GM23338 (cell line): ENCODE measurements at regions not wholly inside any gene's neighbourhood (a gene's known extent, or its start where the extent isn't known, plus 50 kb on each side); places are given as distances from the start of the nearest gene placed in this dataset.

Experiments
- ATAC-seq: fragments of 200-7000 bp; cut with Tn5 transposase; 3 replicates; pipeline ENCODE4 v1.9.1; 2020
- DNase-seq: peaks from one replicate; pipeline ENCODE4 v3.0.0-alpha.2; 2015; ENCODE audit warnings: low spot score
- H2AFZ ChIP-seq: fragments of 200-600 bp; sonication (generic); 2 replicates; pipeline ENCODE4 v1.8.0; 2016; ENCODE audit warnings: antibody characterized with exemption, mild to moderate bottlenecking, moderate library complexity
- H3F3A ChIP-seq: fragments of 200-600 bp; sonication (generic); replicated peaks from 2 replicates; pipeline ENCODE4 v1.8.0; 2017; ENCODE audit warnings: antibody characterized with exemption, mixed run types, low read depth
- H3K27ac ChIP-seq: fragments of 200-600 bp; sonication (generic); 2 replicates; pipeline ENCODE4 v1.6.1; 2016; ENCODE audit warnings: low read depth
- H3K27me3 ChIP-seq: fragments of 200-600 bp; sonication (generic); 2 replicates; pipeline ENCODE4 v1.8.0; 2016; ENCODE audit warnings: mild to moderate bottlenecking, mixed run types, moderate library complexity; ENCODE audit not compliant: insufficient read depth
- H3K36me3 ChIP-seq: fragments of 200-600 bp; sonication (generic); 2 replicates; pipeline ENCODE4 v1.8.0; 2016; ENCODE audit warnings: mild to moderate bottlenecking; ENCODE audit not compliant: insufficient read depth
- H3K4me1 ChIP-seq: fragments of 200-600 bp; sonication (generic); 2 replicates; pipeline ENCODE4 v1.8.0; 2016; ENCODE audit warnings: mild to moderate bottlenecking, moderate library complexity; ENCODE audit not compliant: insufficient read depth
- H3K4me2 ChIP-seq: fragments of 200-600 bp; sonication (generic); 2 replicates; pipeline ENCODE4 v1.7.1; 2017; ENCODE audit warnings: mixed run types
- H3K4me3 ChIP-seq: fragments of 200-600 bp; sonication (generic); 2 replicates; pipeline ENCODE4 v1.6.1; 2016; ENCODE audit warnings: mixed run types
- H3K79me2 ChIP-seq: fragments of 200-600 bp; sonication (generic); replicated peaks from 2 replicates; pipeline ENCODE4 v1.8.0; 2017; ENCODE audit warnings: mild to moderate bottlenecking; ENCODE audit not compliant: insufficient read depth
- H3K9me2 ChIP-seq: fragments of 200-600 bp; sonication (generic); 2 replicates; pipeline ENCODE4 v1.8.0; 2017; ENCODE audit not compliant: insufficient read depth
- H4K20me1 ChIP-seq: fragments of 200-600 bp; sonication (generic); replicated peaks from 2 replicates; pipeline ENCODE4 v1.8.0; 2017; ENCODE audit warnings: mild to moderate bottlenecking; ENCODE audit not compliant: insufficient read depth
- H3K27ac Mint-ChIP-seq: 2 replicates; pipeline ENCODE4 v1.8.0; 2020; ENCODE audit warnings: inconsistent platforms, mild to moderate bottlenecking, moderate library complexity, mixed read lengths
- H3K27me3 Mint-ChIP-seq: 3 replicates; pipeline ENCODE4 v1.8.0; 2022; ENCODE audit warnings: low read depth, mild to moderate bottlenecking, moderate library complexity, mixed read lengths, inconsistent platforms; ENCODE audit not compliant: insufficient read depth, poor library complexity
- H3K36me3 Mint-ChIP-seq: 3 replicates; pipeline ENCODE4 v1.8.0; 2021; ENCODE audit warnings: low read depth, mild to moderate bottlenecking, inconsistent platforms, moderate library complexity, mixed read lengths
- H3K4me1 Mint-ChIP-seq: 3 replicates; pipeline ENCODE4 v1.8.0; 2020; ENCODE audit warnings: mild to moderate bottlenecking, inconsistent platforms, mixed read lengths
- H3K4me3 Mint-ChIP-seq: 3 replicates; pipeline ENCODE4 v1.8.0; 2021; ENCODE audit warnings: moderate library complexity, mild to moderate bottlenecking, inconsistent platforms, mixed read lengths
- H3K9me3 Mint-ChIP-seq: 3 replicates; pipeline ENCODE4 v1.8.0; 2020; ENCODE audit warnings: moderate library complexity, mild to moderate bottlenecking, inconsistent platforms, mixed read lengths
- CREB1 ChIP-seq: fragments of 250-450 bp; sonication (Bioruptor Pico); IDR thresholded peaks from 2 replicates; pipeline ENCODE4 v1.5.0; 2020; ENCODE audit warnings: low read depth, mild to moderate bottlenecking, moderate library complexity
- EZH2phosphoT487 ChIP-seq: fragments of 200-600 bp; sonication (generic); IDR thresholded peaks from one replicate; pipeline ENCODE4 v1.8.1; 2018; ENCODE audit warnings: antibody characterized with exemption; ENCODE audit not compliant: unreplicated experiment
- JUNB ChIP-seq: IDR thresholded peaks from one replicate; pipeline ENCODE4 v1.6.1; 2016; ENCODE audit warnings: antibody characterized with exemption; ENCODE audit not compliant: unreplicated experiment
- NANOG ChIP-seq: IDR thresholded peaks from 2 replicates; pipeline ENCODE4 v1.6.1; 2016; ENCODE audit warnings: antibody characterized with exemption, borderline replicate concordance
- POLR2AphosphoS5 ChIP-seq: IDR thresholded peaks from 2 replicates; pipeline ENCODE4 v1.6.1; 2016; ENCODE audit warnings: antibody characterized with exemption, low read depth
- ZNF114 ChIP-seq: fragments of 250-450 bp; sonication (Bioruptor Pico); IDR thresholded peaks from 2 replicates; pipeline ENCODE4 v1.5.0; 2020; ENCODE audit warnings: mild to moderate bottlenecking, moderate library complexity
- ZNF331 ChIP-seq: fragments of 250-450 bp; sonication (Bioruptor Pico); IDR thresholded peaks from 2 replicates; pipeline ENCODE4 v1.5.0; 2020; ENCODE audit warnings: low read depth, mild to moderate bottlenecking, moderate library complexity
- TF ChIP-seq, protein P1 (sequence below): IDR thresholded peaks from 2 replicates; pipeline ENCODE4 v1.6.1; 2016; ENCODE audit warnings: antibody characterized with exemption
- TF ChIP-seq, protein P2 (sequence below), 2 experiments: fragments of 200-600 bp in 1 of 2; sonication (generic) in 1 of 2; conservative IDR thresholded peaks; 2 replicates each; pipeline versions ENCODE4 v1.5.1 to v1.6.1; 2016 to 2017; ENCODE audit warnings: antibody characterized with exemption in 2 of 2, low read depth in 2 of 2, mild to moderate bottlenecking in 2 of 2, moderate library complexity in 1 of 2
- TF ChIP-seq, protein P3 (sequence below): fragments of 250-450 bp; sonication (Bioruptor Pico); IDR thresholded peaks from 2 replicates; pipeline ENCODE4 v1.5.0; 2020; ENCODE audit warnings: mild to moderate bottlenecking, moderate library complexity

DNA sequence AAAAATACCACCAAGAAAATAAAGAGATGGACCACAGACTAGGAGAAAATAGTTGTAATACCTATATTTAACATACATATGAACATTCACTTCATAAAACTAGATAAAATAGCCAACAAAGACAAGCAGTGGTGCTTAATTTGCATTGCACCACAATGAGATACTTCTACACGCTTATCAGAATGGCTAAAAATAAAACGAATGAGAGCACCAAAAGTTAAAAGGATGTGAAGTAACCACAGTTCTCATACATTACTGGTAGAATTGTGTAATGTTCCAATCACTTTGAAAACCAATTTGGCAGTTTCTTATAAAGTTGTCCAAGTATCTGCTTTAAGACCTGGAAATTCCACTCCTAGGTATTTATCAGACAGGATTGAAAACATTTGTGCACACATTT, 198.9 kb upstream of the SGCD start:
- H3K27ac ChIP-seq: no peak overlapping the region
- H3K4me1 ChIP-seq: no peaks in the 10 kb centered on the region
- no peaks in the 10 kb centered on the region for H3K4me1 Mint-ChIP-seq
- no peaks in the 10 kb centered on the region for H3F3A ChIP-seq
- H3K4me3 Mint-ChIP-seq: no peak overlapping the region
- no peak overlapping the region for H2AFZ ChIP-seq
- H3K4me2 ChIP-seq: no peak overlapping the region
- H3K27ac Mint-ChIP-seq: no peak overlapping the region
- no peak for ATAC-seq
- no peaks in the 10 kb centered on the region for H3K36me3 Mint-ChIP-seq
- H3K9me3 Mint-ChIP-seq: no peaks in the 10 kb centered on the region
- no peaks in the 10 kb centered on the region for H3K79me2 ChIP-seq
- no peaks in the 10 kb centered on the region for H3K36me3 ChIP-seq
- no peak for TF ChIP-seq NANOG
- TF ChIP-seq, protein P1, sequence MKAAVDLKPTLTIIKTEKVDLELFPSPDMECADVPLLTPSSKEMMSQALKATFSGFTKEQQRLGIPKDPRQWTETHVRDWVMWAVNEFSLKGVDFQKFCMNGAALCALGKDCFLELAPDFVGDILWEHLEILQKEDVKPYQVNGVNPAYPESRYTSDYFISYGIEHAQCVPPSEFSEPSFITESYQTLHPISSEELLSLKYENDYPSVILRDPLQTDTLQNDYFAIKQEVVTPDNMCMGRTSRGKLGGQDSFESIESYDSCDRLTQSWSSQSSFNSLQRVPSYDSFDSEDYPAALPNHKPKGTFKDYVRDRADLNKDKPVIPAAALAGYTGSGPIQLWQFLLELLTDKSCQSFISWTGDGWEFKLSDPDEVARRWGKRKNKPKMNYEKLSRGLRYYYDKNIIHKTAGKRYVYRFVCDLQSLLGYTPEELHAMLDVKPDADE: no peak
- no peaks in the 10 kb centered on the region for H4K20me1 ChIP-seq
- no peaks in the 10 kb centered on the region for H3K27me3 ChIP-seq
- H3K9me2 ChIP-seq: no peaks in the 10 kb centered on the region
- no peak overlapping the region for H3K4me3 ChIP-seq
- H3K27me3 Mint-ChIP-seq: no peaks in the 10 kb centered on the region
- no peak for DNase-seq

DNA sequence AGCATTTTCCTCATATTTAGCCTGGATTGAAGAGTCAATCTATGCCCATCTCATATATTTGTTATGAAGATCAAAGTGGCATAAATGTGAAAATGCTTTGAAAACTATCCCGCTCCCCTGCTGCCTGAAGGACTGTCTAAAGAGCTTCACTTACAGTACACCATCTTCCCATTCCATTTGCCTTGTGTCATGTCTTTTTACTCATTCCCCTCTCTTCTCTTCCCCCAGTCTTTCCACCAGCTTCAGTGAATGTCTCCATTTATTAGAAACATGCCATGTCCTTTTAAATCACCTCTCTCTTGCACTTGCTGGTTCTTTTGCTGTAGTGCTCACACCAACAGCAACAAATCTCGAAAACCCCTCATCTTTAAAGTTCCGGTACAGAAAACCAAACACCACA, 192.7 kb upstream of the SGCD start:
- Histone ChIP-seq H4K20me1 (no peaks in the 10 kb centered on the region), H3K79me2 (no peaks in the 10 kb centered on the region), H3K4me1 (no peaks in the 10 kb centered on the region), H3K9me2 (no peaks in the 10 kb centered on the region), H3K27ac (no peak overlapping the region), H2AFZ (no peak overlapping the region), H3K27me3 (no peaks in the 10 kb centered on the region), H3F3A (no peaks in the 10 kb centered on the region), H3K4me3 (no peak overlapping the region), H3K4me2 (no peak overlapping the region), H3K36me3 (no peaks in the 10 kb centered on the region)
- Mint-ChIP-seq H3K4me1 (no peaks in the 10 kb centered on the region; the same call in 2 of the 3 replicates), H3K36me3 (no peaks in the 10 kb centered on the region), H3K27ac (no peak overlapping the region), H3K9me3 (no peaks in the 10 kb centered on the region), H3K4me3 (no peak overlapping the region), H3K27me3 (no peaks in the 10 kb centered on the region)
- TF ChIP-seq, protein P1: no peak
- TF ChIP-seq, protein P2, sequence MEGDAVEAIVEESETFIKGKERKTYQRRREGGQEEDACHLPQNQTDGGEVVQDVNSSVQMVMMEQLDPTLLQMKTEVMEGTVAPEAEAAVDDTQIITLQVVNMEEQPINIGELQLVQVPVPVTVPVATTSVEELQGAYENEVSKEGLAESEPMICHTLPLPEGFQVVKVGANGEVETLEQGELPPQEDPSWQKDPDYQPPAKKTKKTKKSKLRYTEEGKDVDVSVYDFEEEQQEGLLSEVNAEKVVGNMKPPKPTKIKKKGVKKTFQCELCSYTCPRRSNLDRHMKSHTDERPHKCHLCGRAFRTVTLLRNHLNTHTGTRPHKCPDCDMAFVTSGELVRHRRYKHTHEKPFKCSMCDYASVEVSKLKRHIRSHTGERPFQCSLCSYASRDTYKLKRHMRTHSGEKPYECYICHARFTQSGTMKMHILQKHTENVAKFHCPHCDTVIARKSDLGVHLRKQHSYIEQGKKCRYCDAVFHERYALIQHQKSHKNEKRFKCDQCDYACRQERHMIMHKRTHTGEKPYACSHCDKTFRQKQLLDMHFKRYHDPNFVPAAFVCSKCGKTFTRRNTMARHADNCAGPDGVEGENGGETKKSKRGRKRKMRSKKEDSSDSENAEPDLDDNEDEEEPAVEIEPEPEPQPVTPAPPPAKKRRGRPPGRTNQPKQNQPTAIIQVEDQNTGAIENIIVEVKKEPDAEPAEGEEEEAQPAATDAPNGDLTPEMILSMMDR (conservative IDR thresholded peaks at IDR 0.05; ENCODE audit: low read depth in 2 of 2): no peak
- TF ChIP-seq ZNF331 (no peak), ZNF114 (no peak), POLR2AphosphoS5 (no peak), JUNB (no peak), NANOG (no peak), EZH2phosphoT487 (no peak), CREB1 (no peak)
- TF ChIP-seq, protein P3, sequence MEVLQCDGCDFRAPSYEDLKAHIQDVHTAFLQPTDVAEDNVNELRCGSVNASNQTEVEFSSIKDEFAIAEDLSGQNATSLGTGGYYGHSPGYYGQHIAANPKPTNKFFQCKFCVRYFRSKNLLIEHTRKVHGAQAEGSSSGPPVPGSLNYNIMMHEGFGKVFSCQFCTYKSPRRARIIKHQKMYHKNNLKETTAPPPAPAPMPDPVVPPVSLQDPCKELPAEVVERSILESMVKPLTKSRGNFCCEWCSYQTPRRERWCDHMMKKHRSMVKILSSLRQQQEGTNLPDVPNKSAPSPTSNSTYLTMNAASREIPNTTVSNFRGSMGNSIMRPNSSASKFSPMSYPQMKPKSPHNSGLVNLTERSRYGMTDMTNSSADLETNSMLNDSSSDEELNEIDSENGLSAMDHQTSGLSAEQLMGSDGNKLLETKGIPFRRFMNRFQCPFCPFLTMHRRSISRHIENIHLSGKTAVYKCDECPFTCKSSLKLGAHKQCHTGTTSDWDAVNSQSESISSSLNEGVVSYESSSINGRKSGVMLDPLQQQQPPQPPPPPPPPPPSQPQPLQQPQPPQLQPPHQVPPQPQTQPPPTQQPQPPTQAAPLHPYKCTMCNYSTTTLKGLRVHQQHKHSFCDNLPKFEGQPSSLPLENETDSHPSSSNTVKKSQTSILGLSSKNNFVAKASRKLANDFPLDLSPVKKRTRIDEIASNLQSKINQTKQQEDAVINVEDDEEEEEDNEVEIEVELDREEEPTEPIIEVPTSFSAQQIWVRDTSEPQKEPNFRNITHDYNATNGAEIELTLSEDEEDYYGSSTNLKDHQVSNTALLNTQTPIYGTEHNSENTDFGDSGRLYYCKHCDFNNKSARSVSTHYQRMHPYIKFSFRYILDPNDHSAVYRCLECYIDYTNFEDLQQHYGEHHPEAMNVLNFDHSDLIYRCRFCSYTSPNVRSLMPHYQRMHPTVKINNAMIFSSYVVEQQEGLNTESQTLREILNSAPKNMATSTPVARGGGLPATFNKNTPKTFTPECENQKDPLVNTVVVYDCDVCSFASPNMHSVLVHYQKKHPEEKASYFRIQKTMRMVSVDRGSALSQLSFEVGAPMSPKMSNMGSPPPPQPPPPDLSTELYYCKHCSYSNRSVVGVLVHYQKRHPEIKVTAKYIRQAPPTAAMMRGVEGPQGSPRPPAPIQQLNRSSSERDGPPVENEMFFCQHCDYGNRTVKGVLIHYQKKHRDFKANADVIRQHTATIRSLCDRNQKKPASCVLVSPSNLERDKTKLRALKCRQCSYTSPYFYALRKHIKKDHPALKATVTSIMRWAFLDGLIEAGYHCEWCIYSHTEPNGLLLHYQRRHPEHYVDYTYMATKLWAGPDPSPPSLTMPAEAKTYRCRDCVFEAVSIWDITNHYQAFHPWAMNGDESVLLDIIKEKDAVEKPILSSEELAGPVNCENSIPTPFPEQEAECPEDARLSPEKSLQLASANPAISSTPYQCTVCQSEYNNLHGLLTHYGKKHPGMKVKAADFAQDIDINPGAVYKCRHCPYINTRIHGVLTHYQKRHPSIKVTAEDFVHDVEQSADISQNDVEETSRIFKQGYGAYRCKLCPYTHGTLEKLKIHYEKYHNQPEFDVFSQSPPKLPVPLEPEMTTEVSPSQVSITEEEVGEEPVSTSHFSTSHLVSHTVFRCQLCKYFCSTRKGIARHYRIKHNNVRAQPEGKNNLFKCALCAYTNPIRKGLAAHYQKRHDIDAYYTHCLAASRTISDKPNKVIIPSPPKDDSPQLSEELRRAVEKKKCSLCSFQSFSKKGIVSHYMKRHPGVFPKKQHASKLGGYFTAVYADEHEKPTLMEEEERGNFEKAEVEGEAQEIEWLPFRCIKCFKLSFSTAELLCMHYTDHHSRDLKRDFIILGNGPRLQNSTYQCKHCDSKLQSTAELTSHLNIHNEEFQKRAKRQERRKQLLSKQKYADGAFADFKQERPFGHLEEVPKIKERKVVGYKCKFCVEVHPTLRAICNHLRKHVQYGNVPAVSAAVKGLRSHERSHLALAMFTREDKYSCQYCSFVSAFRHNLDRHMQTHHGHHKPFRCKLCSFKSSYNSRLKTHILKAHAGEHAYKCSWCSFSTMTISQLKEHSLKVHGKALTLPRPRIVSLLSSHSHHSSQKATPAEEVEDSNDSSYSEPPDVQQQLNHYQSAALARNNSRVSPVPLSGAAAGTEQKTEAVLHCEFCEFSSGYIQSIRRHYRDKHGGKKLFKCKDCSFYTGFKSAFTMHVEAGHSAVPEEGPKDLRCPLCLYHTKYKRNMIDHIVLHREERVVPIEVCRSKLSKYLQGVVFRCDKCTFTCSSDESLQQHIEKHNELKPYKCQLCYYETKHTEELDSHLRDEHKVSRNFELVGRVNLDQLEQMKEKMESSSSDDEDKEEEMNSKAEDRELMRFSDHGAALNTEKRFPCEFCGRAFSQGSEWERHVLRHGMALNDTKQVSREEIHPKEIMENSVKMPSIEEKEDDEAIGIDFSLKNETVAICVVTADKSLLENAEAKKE (CRISPR knock-in tag): no peak
- ATAC-seq: no peak
- DNase-seq: no peak
